Nephron (organoid): ENCODE measurements at regions not wholly inside any gene's neighbourhood (a gene's known extent, or its start where the extent isn't known, plus 50 kb on each side); places are given as distances from the start of the nearest gene placed in this dataset.

Experiments used
- H3K27ac Mint-ChIP-seq, 3 experiments: 2 replicates each; pipeline ENCODE4 v1.8.0; 2020; ENCODE audit warnings: mixed read lengths in 3 of 3, mild to moderate bottlenecking in 2 of 3, moderate library complexity in 1 of 3
- H3K27me3 Mint-ChIP-seq: 2 replicates; pipeline ENCODE4 v1.8.0; 2021; ENCODE audit warnings: low read depth, mild to moderate bottlenecking, moderate library complexity, mixed read lengths
- H3K36me3 Mint-ChIP-seq: 2 replicates; pipeline ENCODE4 v1.8.0; 2020; ENCODE audit warnings: low read depth, mixed read lengths
- H3K4me1 Mint-ChIP-seq: 2 replicates; pipeline ENCODE4 v1.8.0; 2020; ENCODE audit warnings: mixed read lengths
- H3K4me3 Mint-ChIP-seq, 3 experiments: 2 replicates each; pipeline ENCODE4 v1.8.0; 2020; ENCODE audit warnings: mild to moderate bottlenecking in 3 of 3, mixed read lengths in 3 of 3, moderate library complexity in 2 of 3
- H3K9me3 Mint-ChIP-seq: 2 replicates; pipeline ENCODE4 v1.8.0; 2020; ENCODE audit warnings: mixed read lengths
- CTCF ChIP-seq, 3 experiments: fragments of 200-600 bp; sonication (generic); IDR thresholded peaks; one replicate each; pipeline ENCODE4 v1.5.0; 2021; ENCODE audit warnings: antibody characterized with exemption in 3 of 3; ENCODE audit not compliant: unreplicated experiment in 3 of 3

- Mint-ChIP-seq H3K9me3 (no peaks in the 10 kb centered on the region), H3K27ac (no peak overlapping the region), H3K36me3 (no peaks in the 10 kb centered on the region), H3K4me3 (no peak overlapping the region), H3K27me3 (peaks cover 36% of the 10 kb centered on the region), H3K4me1 (no peaks in the 10 kb centered on the region)
- TF ChIP-seq CTCF (IDR thresholded peaks at IDR 0.05; ENCODE audit: unreplicated experiment in 3 of 3), result no peak
Measured at GRCh38 chr18:78770139-78770822, 209.3 kb upstream of the SALL3 start.

DNA sequence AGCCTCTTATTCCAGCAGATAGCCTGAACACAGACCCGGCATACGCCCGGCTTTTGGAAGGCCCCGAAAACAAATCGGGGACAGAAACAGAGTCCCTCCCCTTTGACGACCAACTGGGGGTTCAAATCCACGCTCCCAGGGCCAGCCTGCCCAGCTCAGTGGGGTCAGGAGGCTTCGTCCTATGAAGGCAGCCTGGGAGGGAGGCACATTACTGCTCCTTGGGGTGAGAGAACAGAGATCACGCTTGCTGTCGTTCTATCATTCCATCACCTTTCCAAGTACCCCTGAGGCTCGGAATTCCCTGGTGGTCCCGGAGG lies 208.8 kb upstream of the SALL3 start:
- no peak for TF ChIP-seq CTCF (IDR thresholded peaks at IDR 0.05; ENCODE audit: unreplicated experiment in 3 of 3)
- Mint-ChIP-seq H3K4me1 (no peaks in the 10 kb centered on the region), H3K4me3 (no peak overlapping the region), H3K36me3 (no peaks in the 10 kb centered on the region), H3K27me3 (peaks cover 36% of the 10 kb centered on the region), H3K27ac (no peak overlapping the region), H3K9me3 (no peaks in the 10 kb centered on the region)

DNA sequence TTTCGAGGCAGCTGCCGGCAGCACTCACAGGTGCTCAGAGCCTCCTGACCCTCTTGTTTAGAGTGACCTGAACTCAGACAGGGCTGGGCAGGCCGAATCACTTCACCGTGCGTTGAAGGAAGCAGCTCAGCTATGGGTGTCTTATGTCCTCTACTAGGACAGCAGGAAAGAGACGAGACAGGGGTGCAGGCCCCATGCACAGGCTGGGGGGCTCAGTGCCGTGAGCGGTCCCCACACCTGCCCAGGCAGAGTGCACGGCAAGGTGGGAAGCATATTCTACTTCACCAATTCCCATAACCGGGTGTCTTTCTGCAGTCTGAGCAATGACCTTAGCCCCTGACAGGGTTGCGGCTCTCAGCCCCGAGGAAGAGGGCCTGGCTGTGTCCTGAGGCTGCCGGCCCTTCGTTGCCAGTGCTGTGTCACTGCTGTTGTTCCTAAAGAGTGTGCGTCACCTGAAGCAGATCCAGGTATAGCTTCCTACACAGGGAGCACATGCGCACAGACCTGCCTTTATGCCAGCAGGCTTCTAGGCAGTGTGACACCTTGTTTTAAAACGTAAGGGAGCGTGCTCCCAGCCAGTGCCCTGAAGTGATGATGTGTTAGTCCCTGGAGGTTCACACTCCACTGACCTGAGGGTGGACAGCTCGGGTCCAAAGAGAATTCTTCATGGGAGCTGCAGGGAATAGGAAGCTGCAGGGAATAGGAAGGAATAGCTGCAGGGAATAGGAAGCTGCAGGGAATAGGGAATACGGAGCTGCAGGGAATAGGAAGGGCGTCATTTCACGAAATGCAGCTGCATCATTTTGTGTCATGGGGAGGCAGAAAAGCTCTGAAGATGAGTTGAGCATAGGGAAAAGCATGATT lies 207.9 kb upstream of the SALL3 start:
- TF ChIP-seq CTCF (IDR thresholded peaks at IDR 0.05; ENCODE audit: unreplicated experiment in 3 of 3), result no peak
- Mint-ChIP-seq H3K27me3 (peaks cover 30% of the 10 kb centered on the region), H3K36me3 (no peaks in the 10 kb centered on the region), H3K9me3 (no peaks in the 10 kb centered on the region), H3K4me1 (no peaks in the 10 kb centered on the region), H3K4me3 (no peak overlapping the region), H3K27ac (no peak overlapping the region)

DNA sequence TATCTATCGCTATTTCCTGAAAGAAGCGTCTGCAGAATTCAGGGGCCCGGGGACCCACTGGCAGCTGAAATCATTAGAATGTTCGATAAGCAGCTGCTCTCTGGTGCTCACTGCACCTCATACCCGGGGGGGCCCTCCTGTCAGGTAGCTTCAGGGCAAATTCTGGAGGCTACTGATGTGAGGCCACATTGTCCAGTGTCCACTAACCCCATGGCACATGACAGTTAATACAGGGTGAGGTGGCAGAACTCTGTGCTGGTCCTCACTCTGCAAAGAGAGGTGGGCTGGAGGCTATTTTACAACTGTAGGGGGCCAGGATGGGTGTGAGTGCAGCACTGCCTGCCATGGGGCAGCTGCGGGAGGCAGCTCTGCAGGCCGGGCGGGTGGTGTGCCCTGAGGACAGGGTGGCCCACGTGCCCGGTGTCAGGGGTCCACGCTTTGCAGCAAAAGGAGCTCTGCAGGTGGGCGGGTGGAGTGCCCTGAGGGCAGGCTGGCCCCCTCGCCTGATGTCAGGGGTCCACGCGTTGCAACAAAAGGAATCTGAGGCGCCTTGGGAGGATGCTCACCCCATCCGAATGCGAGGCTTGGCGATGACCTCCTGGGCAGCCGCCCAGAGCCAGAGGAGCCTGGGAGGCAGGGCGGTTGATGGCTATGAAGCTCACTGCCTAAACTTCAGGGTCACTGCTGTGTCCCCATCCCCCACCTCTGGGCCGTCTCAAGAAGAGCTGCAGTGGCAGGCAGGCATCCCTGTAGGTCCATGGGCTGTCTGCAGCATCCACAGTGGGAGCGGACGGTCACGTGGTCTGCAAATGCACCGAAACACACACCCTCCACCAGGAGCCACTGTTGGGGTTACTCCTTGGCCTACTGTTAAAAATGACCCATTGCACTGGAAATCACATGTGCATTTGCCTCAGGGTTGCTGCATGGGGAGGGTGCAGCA lies 207.0 kb upstream of the SALL3 start:
- no peak overlapping the region for H3K4me3 Mint-ChIP-seq
- H3K9me3 Mint-ChIP-seq, result no peaks in the 10 kb centered on the region
- no peak overlapping the region for H3K27ac Mint-ChIP-seq
- peaks cover 25% of the 10 kb centered on the region for H3K27me3 Mint-ChIP-seq
- H3K4me1 Mint-ChIP-seq, result no peaks in the 10 kb centered on the region
- TF ChIP-seq CTCF (IDR thresholded peaks at IDR 0.05; ENCODE audit: unreplicated experiment in 3 of 3), result no peak
- no peaks in the 10 kb centered on the region for H3K36me3 Mint-ChIP-seq

GRCh38 chr18:78773303-78773755 lies 206.3 kb upstream of the SALL3 start:
- Mint-ChIP-seq H3K36me3 (no peaks in the 10 kb centered on the region), H3K9me3 (no peaks in the 10 kb centered on the region), H3K4me1 (no peaks in the 10 kb centered on the region), H3K4me3 (no peak overlapping the region), H3K27ac (no peak overlapping the region), H3K27me3 (peaks cover 20% of the 10 kb centered on the region)
- TF ChIP-seq CTCF (IDR thresholded peaks at IDR 0.05; ENCODE audit: unreplicated experiment in 3 of 3), result no peak
